ENCODE measurements at regions not wholly inside any gene's neighbourhood (a gene's known extent, or its start where the extent isn't known, plus 50 kb on each side); places are given as distances from the start of the nearest gene placed in this dataset.

DNA sequence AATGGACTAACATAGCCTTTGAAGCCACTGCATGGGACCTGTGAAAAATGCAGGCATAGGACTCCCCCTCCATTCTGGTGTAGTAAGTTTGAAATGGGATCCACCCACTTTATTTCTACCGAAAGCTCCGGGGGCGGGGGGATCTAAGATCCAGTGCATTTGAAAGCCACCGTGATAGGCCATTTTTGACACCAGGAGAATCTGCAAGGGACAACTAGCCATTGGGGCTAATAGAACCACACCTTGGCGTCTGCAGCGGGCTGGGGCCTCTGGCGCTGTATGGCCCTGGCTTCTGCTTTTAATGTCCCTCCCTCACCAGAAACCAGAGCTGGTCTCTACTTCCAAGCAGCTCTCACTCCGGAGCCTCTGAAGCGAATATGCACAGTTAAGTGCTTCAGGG, 60.1 kb upstream of the GPR26 start:
- in situ Hi-C loops (cut with MboI; ENCODE audit: low sequenced_read_pairs), result no loop called here
- no peak for DNase-seq (ENCODE audit: low spot score in 2 of 2)
- H3K36me3 ChIP-seq (replicated peaks), result no peaks in the 10 kb centered on the region
- H3K9me3 ChIP-seq, result no peaks in the 10 kb centered on the region
- no peaks in the 10 kb centered on the region; the same call in 1 of the 2 replicates for H3K27me3 ChIP-seq (ENCODE audit: low read depth)
- H3K4me1 ChIP-seq, result no peaks in the 10 kb centered on the region
- H3K4me3 ChIP-seq, result no peak overlapping the region

GRCh38 chr10:123606955-123607354, 59.2 kb upstream of the GPR26 start:
- H3K27me3 ChIP-seq (ENCODE audit: low read depth), result no peaks in the 10 kb centered on the region
- no peak for DNase-seq (ENCODE audit: low spot score in 2 of 2)
- no peaks in the 10 kb centered on the region for H3K9me3 ChIP-seq
- no peak overlapping the region for H3K4me3 ChIP-seq
- H3K4me1 ChIP-seq, result no peaks in the 10 kb centered on the region
- in situ Hi-C loops (cut with MboI; ENCODE audit: low sequenced_read_pairs), result no loop called here
- no peaks in the 10 kb centered on the region for H3K36me3 ChIP-seq (replicated peaks)

- Histone ChIP-seq H3K36me3 (replicated peaks) (no peaks in the 10 kb centered on the region), H3K9me3 (no peaks in the 10 kb centered on the region), H3K27me3 (ENCODE audit: low read depth) (no peaks in the 10 kb centered on the region), H3K4me3 (no peak overlapping the region), H3K4me1 (no peaks in the 10 kb centered on the region)
- in situ Hi-C loops (cut with MboI; ENCODE audit: low sequenced_read_pairs), result no loop called here
- DNase-seq (ENCODE audit: low spot score in 2 of 2), result no peak
These were observed 58.8 kb upstream of the GPR26 start for GRCh38 chr10:123607386-123607785.

DNA sequence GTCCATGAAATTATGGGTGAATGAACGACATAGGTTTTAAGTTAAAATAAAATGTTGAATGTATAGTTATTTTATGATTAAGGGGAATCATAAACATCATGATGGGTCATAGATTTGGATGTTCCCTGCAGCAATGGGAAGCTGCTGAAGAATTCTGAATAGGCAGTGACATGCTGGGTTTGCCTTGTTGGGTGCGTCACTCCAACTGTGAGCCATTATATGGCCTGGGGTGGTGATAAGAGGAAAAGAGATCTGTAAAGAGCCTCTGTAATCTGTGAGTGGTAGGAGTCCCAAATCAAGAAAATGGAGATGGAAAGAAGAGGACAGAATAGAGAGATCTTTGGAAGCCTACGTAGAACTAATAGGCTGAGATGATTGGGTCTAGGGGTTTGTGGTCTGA, 58.1 kb upstream of the GPR26 start:
- H3K4me1 ChIP-seq, result no peaks in the 10 kb centered on the region
- no peaks in the 10 kb centered on the region for H3K9me3 ChIP-seq
- DNase-seq (ENCODE audit: low spot score in 2 of 2), result no peak
- no peaks in the 10 kb centered on the region for H3K27me3 ChIP-seq (ENCODE audit: low read depth)
- in situ Hi-C loops (cut with MboI; ENCODE audit: low sequenced_read_pairs), result no loop called here
- no peaks in the 10 kb centered on the region for H3K36me3 ChIP-seq (replicated peaks)
- H3K4me3 ChIP-seq, result no peak overlapping the region

GRCh38 chr10:123611243-123611642, 54.9 kb upstream of the GPR26 start:
- H3K4me1 ChIP-seq, result no peaks in the 10 kb centered on the region
- H3K4me3 ChIP-seq, result no peak overlapping the region
- in situ Hi-C loops (cut with MboI; ENCODE audit: low sequenced_read_pairs), result no loop called here
- H3K27me3 ChIP-seq (ENCODE audit: low read depth), result no peaks in the 10 kb centered on the region
- no peaks in the 10 kb centered on the region for H3K36me3 ChIP-seq (replicated peaks)
- no peaks in the 10 kb centered on the region for H3K9me3 ChIP-seq
- DNase-seq (ENCODE audit: low spot score in 2 of 2), result no peak

DNA sequence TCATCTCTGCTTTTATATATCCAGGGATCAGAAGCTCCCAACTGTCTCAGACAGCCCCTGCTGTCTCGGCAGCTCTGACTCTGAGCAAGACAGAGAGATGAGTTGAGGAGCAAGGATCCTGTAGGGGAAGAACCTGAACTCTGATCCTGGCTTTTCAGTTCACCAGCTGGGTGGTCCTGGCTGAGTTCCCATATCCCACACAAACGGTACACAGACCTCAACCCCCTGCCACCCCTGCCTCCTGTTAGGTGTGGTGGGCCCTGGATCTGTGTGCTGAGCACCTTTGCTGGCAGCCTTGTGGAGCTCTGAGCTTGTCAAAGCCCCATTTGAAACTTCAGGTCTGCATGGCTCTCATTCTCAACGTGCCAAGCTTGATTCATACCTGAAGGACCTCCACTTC, 54.3 kb upstream of the GPR26 start:
- Histone ChIP-seq H3K27me3 (ENCODE audit: low read depth) (no peaks in the 10 kb centered on the region), H3K9me3 (no peaks in the 10 kb centered on the region), H3K4me3 (no peak overlapping the region), H3K36me3 (replicated peaks) (no peaks in the 10 kb centered on the region), H3K4me1 (no peaks in the 10 kb centered on the region)
- DNase-seq (ENCODE audit: low spot score in 2 of 2), result no peak
- in situ Hi-C loops (cut with MboI; ENCODE audit: low sequenced_read_pairs), result no loop called here

DNA sequence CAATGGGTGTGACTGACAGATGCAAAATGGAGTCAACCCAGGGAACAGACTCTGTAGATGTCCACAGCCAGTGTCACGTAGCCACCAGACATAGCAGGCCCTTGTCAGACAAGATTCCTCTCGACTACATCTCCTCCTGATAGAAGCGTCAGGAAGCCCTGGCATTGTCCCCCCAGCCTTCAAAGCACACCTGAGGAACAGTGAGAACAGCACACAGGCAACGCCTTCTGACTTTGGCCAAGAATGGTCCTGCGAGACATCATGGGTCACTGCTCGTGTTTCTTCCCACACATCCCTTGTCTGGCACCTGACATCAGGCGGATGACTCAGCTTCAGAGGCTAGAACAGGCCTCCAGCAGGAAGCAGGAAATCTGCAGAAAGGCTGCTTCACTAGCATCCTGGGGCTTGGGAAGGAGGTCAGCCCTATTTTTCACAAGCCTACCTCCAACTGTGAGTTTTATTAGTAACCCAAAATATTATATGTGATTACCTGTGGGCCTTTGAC, 52.8 kb upstream of the GPR26 start:
- no peak for DNase-seq (ENCODE audit: low spot score in 2 of 2)
- in situ Hi-C loops (cut with MboI; ENCODE audit: low sequenced_read_pairs), result no loop called here
- H3K9me3 ChIP-seq, result no peaks in the 10 kb centered on the region
- H3K4me1 ChIP-seq, result no peaks in the 10 kb centered on the region
- no peaks in the 10 kb centered on the region for H3K36me3 ChIP-seq (replicated peaks)
- H3K27me3 ChIP-seq (ENCODE audit: low read depth), result no peaks in the 10 kb centered on the region
- H3K4me3 ChIP-seq, result no peak overlapping the region

DNA sequence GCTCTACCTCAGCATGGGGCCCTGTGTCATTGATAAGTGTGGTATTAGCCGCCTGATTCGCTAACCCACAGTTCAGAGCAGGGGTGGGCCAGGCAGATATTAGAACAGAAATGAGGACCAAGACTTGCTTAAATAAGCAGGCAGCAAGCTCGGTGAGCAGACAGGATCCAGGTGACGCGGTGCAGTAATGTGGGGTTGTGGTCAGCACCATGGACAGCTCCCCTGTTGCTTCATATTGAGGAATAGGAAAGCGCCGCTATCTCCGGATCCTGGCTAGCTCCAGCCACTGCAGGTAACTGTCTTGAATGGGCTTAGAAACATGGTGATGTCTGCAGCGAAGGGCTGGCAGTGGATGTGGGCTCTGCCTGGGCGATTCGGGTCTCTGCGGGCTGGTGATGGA, 51.3 kb upstream of the GPR26 start:
- Histone ChIP-seq H3K4me3 (no peak overlapping the region), H3K9me3 (no peaks in the 10 kb centered on the region), H3K36me3 (replicated peaks) (no peaks in the 10 kb centered on the region), H3K4me1 (no peaks in the 10 kb centered on the region), H3K27me3 (ENCODE audit: low read depth) (no peaks in the 10 kb centered on the region)
- peak; percentile 7 to 79 for DNase-seq (ENCODE audit: low spot score in 2 of 2)
- in situ Hi-C loops (cut with MboI; ENCODE audit: low sequenced_read_pairs), result no loop called here
